ENCODE measurements at regions not wholly inside any gene's neighbourhood (a gene's known extent, or its start where the extent isn't known, plus 50 kb on each side); places are given as distances from the start of the nearest gene placed in this dataset.

GRCh38 chr11:91840640-91841240 lies 383.9 kb upstream of the FAT3 start:
- TF ChIP-seq ZNF266 (tag by site-specific recombination; IDR thresholded peaks at IDR 0.05; ENCODE audit: low read depth) (no peak), ZNF175 (tag by site-specific recombination; IDR thresholded peaks at IDR 0.05) (no peak), ZFHX2 (tag by site-specific recombination; conservative IDR thresholded peaks at IDR 0.05) (no peak), ZNF658 (tag by site-specific recombination; IDR thresholded peaks at IDR 0.05) (no peak), ZNF274 (IDR thresholded peaks at IDR 0.05; ENCODE audit: low read length) (no peak), ZNF274 (tag by site-specific recombination; IDR thresholded peaks at IDR 0.05; ENCODE audit: borderline replicate concordance) (no peak), ZNF140 (tag by site-specific recombination; IDR thresholded peaks at IDR 0.05) (no peak), MEIS1 (CRISPR knock-in tag; IDR thresholded peaks at IDR 0.05; ENCODE audit: borderline replicate concordance) (no peak), ZBTB11 (tag by site-specific recombination; conservative IDR thresholded peaks at IDR 0.05; ENCODE audit: low read depth) (no peak), ZNF248 (tag by site-specific recombination; IDR thresholded peaks at IDR 0.05) (no peak), ZNF777 (tag by site-specific recombination; IDR thresholded peaks at IDR 0.05; ENCODE audit: borderline replicate concordance) (no peak)
- TF ChIP-seq, protein P1, sequence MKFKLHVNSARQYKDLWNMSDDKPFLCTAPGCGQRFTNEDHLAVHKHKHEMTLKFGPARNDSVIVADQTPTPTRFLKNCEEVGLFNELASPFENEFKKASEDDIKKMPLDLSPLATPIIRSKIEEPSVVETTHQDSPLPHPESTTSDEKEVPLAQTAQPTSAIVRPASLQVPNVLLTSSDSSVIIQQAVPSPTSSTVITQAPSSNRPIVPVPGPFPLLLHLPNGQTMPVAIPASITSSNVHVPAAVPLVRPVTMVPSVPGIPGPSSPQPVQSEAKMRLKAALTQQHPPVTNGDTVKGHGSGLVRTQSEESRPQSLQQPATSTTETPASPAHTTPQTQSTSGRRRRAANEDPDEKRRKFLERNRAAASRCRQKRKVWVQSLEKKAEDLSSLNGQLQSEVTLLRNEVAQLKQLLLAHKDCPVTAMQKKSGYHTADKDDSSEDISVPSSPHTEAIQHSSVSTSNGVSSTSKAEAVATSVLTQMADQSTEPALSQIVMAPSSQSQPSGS (tag by site-specific recombination; IDR thresholded peaks at IDR 0.05; ENCODE audit: low read depth): no peak
- TF ChIP-seq, protein P2, sequence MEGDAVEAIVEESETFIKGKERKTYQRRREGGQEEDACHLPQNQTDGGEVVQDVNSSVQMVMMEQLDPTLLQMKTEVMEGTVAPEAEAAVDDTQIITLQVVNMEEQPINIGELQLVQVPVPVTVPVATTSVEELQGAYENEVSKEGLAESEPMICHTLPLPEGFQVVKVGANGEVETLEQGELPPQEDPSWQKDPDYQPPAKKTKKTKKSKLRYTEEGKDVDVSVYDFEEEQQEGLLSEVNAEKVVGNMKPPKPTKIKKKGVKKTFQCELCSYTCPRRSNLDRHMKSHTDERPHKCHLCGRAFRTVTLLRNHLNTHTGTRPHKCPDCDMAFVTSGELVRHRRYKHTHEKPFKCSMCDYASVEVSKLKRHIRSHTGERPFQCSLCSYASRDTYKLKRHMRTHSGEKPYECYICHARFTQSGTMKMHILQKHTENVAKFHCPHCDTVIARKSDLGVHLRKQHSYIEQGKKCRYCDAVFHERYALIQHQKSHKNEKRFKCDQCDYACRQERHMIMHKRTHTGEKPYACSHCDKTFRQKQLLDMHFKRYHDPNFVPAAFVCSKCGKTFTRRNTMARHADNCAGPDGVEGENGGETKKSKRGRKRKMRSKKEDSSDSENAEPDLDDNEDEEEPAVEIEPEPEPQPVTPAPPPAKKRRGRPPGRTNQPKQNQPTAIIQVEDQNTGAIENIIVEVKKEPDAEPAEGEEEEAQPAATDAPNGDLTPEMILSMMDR (tag by site-specific recombination; IDR thresholded peaks at IDR 0.05): no peak
